ENCODE measurements at regions not wholly inside any gene's neighbourhood (a gene's known extent, or its start where the extent isn't known, plus 50 kb on each side); places are given as distances from the start of the nearest gene placed in this dataset.

GRCh38 chr16:73166441-73166851 lies 118.5 kb upstream of the ZFHX3 start:
- H2BK20ac ChIP-seq (ENCODE audit: low read depth, low read length) = no peak overlapping the region; the same call in 1 of the 2 replicates
- dilution Hi-C loops (cut with HindIII; ENCODE audit: low sequenced_read_pairs, unreplicated experiment) (no loop called here), intact Hi-C loops (cut with micrococcal nuclease) (no loop called here), in situ Hi-C loops (cut with MboI; ENCODE audit: low sequenced_read_pairs) (no loop called here)
- H3K9ac ChIP-seq (ENCODE audit: low read depth, low read length) = peak overlapping the region; percentile 12
- no peak overlapping the region for H2AK9ac ChIP-seq (replicated peaks; ENCODE audit: low read depth, low read length, poor library complexity)
- H3K36me3 ChIP-seq (ENCODE audit: control insufficient read depth, insufficient read depth, low read length) = no peaks in the 10 kb centered on the region
- H3K9me1 ChIP-seq (ENCODE audit: insufficient read depth, low read length) = no peaks in the 10 kb centered on the region
- no peak overlapping the region for H2AK5ac ChIP-seq (ENCODE audit: low read depth, low read length)
- H3K23ac ChIP-seq (ENCODE audit: low read depth, low read length) = no peak overlapping the region
- H3K14ac ChIP-seq (replicated peaks; ENCODE audit: low read depth, low read length) = 0 out of 2 replicates have a peak overlapping the region, but pooled peaks have one; percentile 27
- no peak overlapping the region for H3K18ac ChIP-seq (ENCODE audit: low read depth, low read length)
- no peaks in the 10 kb centered on the region for H3K79me1 ChIP-seq (ENCODE audit: low read depth in 1 of 2, low read length in 2 of 2)
- H3K9me3 ChIP-seq (ENCODE audit: control insufficient read depth, insufficient read depth, low read length) = no peaks in the 10 kb centered on the region
- no peak for DNase-seq
- no peak overlapping the region for H2BK5ac ChIP-seq (ENCODE audit: low read depth, low read length, poor library complexity, severe bottlenecking)
- H3K4ac ChIP-seq (ENCODE audit: low read depth, low read length) = no peak overlapping the region
- no peak overlapping the region for H4K5ac ChIP-seq (ENCODE audit: low read depth, low read length)
- H4K91ac ChIP-seq (ENCODE audit: insufficient read depth, low read depth, low read length) = no peak overlapping the region
- no peaks in the 10 kb centered on the region for H4K20me1 ChIP-seq (ENCODE audit: insufficient read depth, low read length)
- peak overlapping the region in 1 of 2 experiments; percentile 49; a peak in 1 of 4 replicates for H4K8ac ChIP-seq (ENCODE audit: low read depth in 2 of 2, low read length in 2 of 2)
- H3K27me3 ChIP-seq (ENCODE audit: control insufficient read depth, insufficient read depth, low read length) = 0 out of 2 replicates have a peak, but pooled peaks cover 3% of the 10 kb centered on the region
- no peak overlapping the region; the same call in 2 of the 3 replicates for H2BK15ac ChIP-seq (ENCODE audit: low read depth, low read length)
- no peak overlapping the region for H3K56ac ChIP-seq (ENCODE audit: extremely low read depth, insufficient read depth, low read length)
- POLR2A ChIA-PET (ENCODE audit: unreplicated experiment) = no interaction called here
- peak overlapping the region; percentile 16; the same call in 1 of the 2 replicates for H3K4me2 ChIP-seq (ENCODE audit: low read depth, low read length)
- H2AFZ ChIP-seq (replicated peaks; ENCODE audit: low read length, poor library complexity) = peak overlapping the region; percentile 76
- no peak overlapping the region for H3K27ac ChIP-seq (ENCODE audit: insufficient read depth, low read length)
- no TSS peak for BruUV-seq (replicated peaks)
- no CpG with 5 or more reads among the region's 5 CpGs for WGBS, 2 experiments (ENCODE audit: extremely low coverage in 2 of 2, insufficient read length in 1 of 2)
- CTCF ChIA-PET = interaction anchor here (1.0 to 1.1 kb wide), 2 partner anchors 11 to 22 kb away, joined by 4 to 5 read pairs; no protein-coding TSS in a partner anchor
- H3K4me3 ChIP-seq (ENCODE audit: insufficient read depth, low read depth, low read length) = no peak overlapping the region
- H2BK120ac ChIP-seq (ENCODE audit: low read depth, low read length) = 0 out of 2 replicates have a peak overlapping the region, but pooled peaks have one; percentile 28
- no peak for TF ChIP-seq CTCF (conservative IDR thresholded peaks at IDR 0.05; ENCODE audit: low read depth, low read length)
- TF ChIP-seq CEBPB (IDR thresholded peaks at IDR 0.05; ENCODE audit: low read depth, low read length) = peak; percentile 63
- no peak for TF ChIP-seq POLR2A (IDR thresholded peaks at IDR 0.05; ENCODE audit: low read depth, low read length)
- H3K4me1 ChIP-seq (ENCODE audit: control insufficient read depth, insufficient read depth, low read length) = no peaks in the 10 kb centered on the region; the same call in 1 of the 2 replicates
- ATAC-seq (ENCODE audit: low read depth) = peak; percentile 66
